Kidney (tissue), 13 donors: ENCODE measurements at regions not wholly inside any gene's neighbourhood (a gene's known extent, or its start where the extent isn't known, plus 50 kb on each side); places are given as distances from the start of the nearest gene placed in this dataset.

Experiments used
- DNase-seq, 5 donors: peaks; one replicate each; pipeline ENCODE4 v3.0.0-alpha.2; 2013 to 2020
- FAIRE-seq: peaks from 2 replicates; lab custom pipeline; 2012; peaks lifted over from hg19 to GRCh38; lab: Jason Lieb, UNC
- H3K27ac ChIP-seq, 2 donors: one replicate each; pipeline ENCODE4 v1.7.0; 2013; ENCODE audit warnings: low read depth in 2 of 2, low read length in 2 of 2, inconsistent platforms in 1 of 2
- H3K27me3 ChIP-seq: one replicate; pipeline ENCODE4 v1.7.1; 2013; ENCODE audit warnings: low read length, inconsistent platforms; ENCODE audit not compliant: control insufficient read depth, insufficient read depth
- H3K36me3 ChIP-seq, 3 donors: one replicate each; pipeline versions ENCODE4 v1.7.0 to v1.7.1; 2013; ENCODE audit warnings: low read length in 3 of 3, control low read depth in 1 of 3, inconsistent platforms in 1 of 3; ENCODE audit not compliant: insufficient read depth in 3 of 3, control insufficient read depth in 2 of 3
- H3K4me1 ChIP-seq, 3 donors: one replicate each; pipeline versions ENCODE4 v1.7.0 to v1.7.1; 2013; ENCODE audit warnings: low read length in 3 of 3, inconsistent platforms in 1 of 3, low read depth in 1 of 3; ENCODE audit not compliant: control insufficient read depth in 2 of 3, insufficient read depth in 2 of 3
- H3K4me3 ChIP-seq, 3 donors: one replicate each; pipeline versions ENCODE4 v1.7.0 to v1.8.1; 2013; ENCODE audit warnings: low read length in 3 of 3, control low read depth in 1 of 3, inconsistent platforms in 1 of 3
- H3K9ac ChIP-seq, 3 donors: one replicate each; pipeline versions ENCODE4 v1.7.0 to v1.7.1; 2013; ENCODE audit warnings: low read length in 3 of 3, control low read depth in 1 of 3, inconsistent platforms in 1 of 3
- H3K9me3 ChIP-seq, 3 donors: one replicate each; pipeline versions ENCODE4 v1.7.0 to v1.7.1; 2013; ENCODE audit warnings: low read length in 3 of 3, control low read depth in 1 of 3, inconsistent platforms in 1 of 3; ENCODE audit not compliant: control insufficient read depth in 2 of 3, insufficient read depth in 1 of 3
- CTCF ChIP-seq: IDR thresholded peaks from 3 replicates; pipeline ENCODE4 v1.5.1; 2012; ENCODE audit warnings: mild to moderate bottlenecking, moderate library complexity, borderline replicate concordance; ENCODE audit not compliant: insufficient read depth; ENCODE audit errors: extremely low read depth
- intact Hi-C: fragments of 100-400 bp; cut with DNase I; formaldehyde crosslinking; loops from one replicate; pipeline ENCODE4 v1.11.1; 2022
- donor health status: control.
- donor health status: control.
- donor health status: control.
- donor health status: control.
- donor health status: control.
- donor health status: DM: yes; HTN: yes; CAD: no.
- donor health status: Normal renal cell carcinoma (clear cell type).

- no peaks in the 10 kb centered on the region for H3K9me3 ChIP-seq
- H3K4me1 ChIP-seq: no peaks in the 10 kb centered on the region
- no peak for FAIRE-seq
- no peak for DNase-seq
- no peaks in the 10 kb centered on the region for H3K27me3 ChIP-seq
- no peaks in the 10 kb centered on the region for H3K36me3 ChIP-seq
- H3K27ac ChIP-seq: no peak overlapping the region
- intact Hi-C loops: no loop called here
- no peak overlapping the region for H3K4me3 ChIP-seq
- no peak overlapping the region for H3K9ac ChIP-seq
- no peak for TF ChIP-seq CTCF
Measured at GRCh38 chr16:55147396-55147795, 176.6 kb upstream of the IRX6 start.

GRCh38 chr16:55149622-55150021 lies 174.4 kb upstream of the IRX6 start:
- Histone ChIP-seq H3K9ac (no peak overlapping the region), H3K36me3 (no peaks in the 10 kb centered on the region), H3K27ac (no peak overlapping the region), H3K27me3 (no peaks in the 10 kb centered on the region), H3K4me3 (no peak overlapping the region), H3K4me1 (no peaks in the 10 kb centered on the region), H3K9me3 (no peaks in the 10 kb centered on the region)
- FAIRE-seq (no peak), DNase-seq (no peak)
- intact Hi-C loops: no loop called here
- no peak for TF ChIP-seq CTCF

- no peak for TF ChIP-seq CTCF
- H3K4me3 ChIP-seq: no peak overlapping the region
- no peak for FAIRE-seq
- H3K27me3 ChIP-seq: no peaks in the 10 kb centered on the region
- no peaks in the 10 kb centered on the region for H3K4me1 ChIP-seq
- peak in 1 of 5 donors; percentile 21 for DNase-seq
- intact Hi-C loops: no loop called here
- H3K27ac ChIP-seq: no peak overlapping the region
- H3K9me3 ChIP-seq: no peaks in the 10 kb centered on the region
- H3K36me3 ChIP-seq: no peaks in the 10 kb centered on the region
- no peak overlapping the region for H3K9ac ChIP-seq
Measured at GRCh38 chr16:55151561-55152305, 172.3 kb upstream of the IRX6 start.
